GDM1 (cell line): ENCODE measurements at regions not wholly inside any gene's neighbourhood (a gene's known extent, or its start where the extent isn't known, plus 50 kb on each side); places are given as distances from the start of the nearest gene placed in this dataset.

Source experiments
- DNase-seq: peaks from one replicate; lab custom pipeline; 2025; lab: John Stamatoyannopoulos, UW

GRCh38 chr2:191559569-191559968 is 118.4 kb upstream of the NABP1 start:
- DNase-seq: no peak

- DNase-seq: no peak
Measured at GRCh38 chr2:191560411-191560980, 117.4 kb upstream of the NABP1 start.

- no peak for DNase-seq
Measured at GRCh38 chr2:191565120-191565519, 112.8 kb upstream of the NABP1 start.

- DNase-seq: peak; percentile 40
Measured at GRCh38 chr2:191565647-191566198, 112.2 kb upstream of the NABP1 start.

GRCh38 chr2:191566344-191566743 is 111.6 kb upstream of the NABP1 start:
- DNase-seq: peak; percentile 63

- no peak for DNase-seq
Measured at GRCh38 chr2:191567206-191567605, 110.7 kb upstream of the NABP1 start.

- no peak for DNase-seq
Measured at GRCh38 chr2:191569025-191569424, 108.9 kb upstream of the NABP1 start.

- peak; percentile 36 for DNase-seq
Measured at GRCh38 chr2:191571163-191571769, 106.7 kb upstream of the NABP1 start.

- no peak for DNase-seq
Measured at GRCh38 chr2:191572319-191572718, 105.6 kb upstream of the NABP1 start.

- no peak for DNase-seq
Measured at GRCh38 chr2:191573216-191573615, 104.7 kb upstream of the NABP1 start.

GRCh38 chr2:191574232-191574631 is 103.7 kb upstream of the NABP1 start:
- DNase-seq: no peak

GRCh38 chr2:191577605-191578004 is 100.3 kb upstream of the NABP1 start:
- no peak for DNase-seq

- no peak for DNase-seq
Measured at GRCh38 chr2:191578031-191578430, 99.9 kb upstream of the NABP1 start.

GRCh38 chr2:191580581-191580980 is 97.4 kb upstream of the NABP1 start:
- DNase-seq: no peak

- DNase-seq: no peak
Measured at GRCh38 chr2:191581003-191581402, 96.9 kb upstream of the NABP1 start.

- no peak for DNase-seq
Measured at GRCh38 chr2:191582355-191582754, 95.6 kb upstream of the NABP1 start.

GRCh38 chr2:191591025-191591424 is 86.9 kb upstream of the NABP1 start:
- no peak for DNase-seq

GRCh38 chr2:191593622-191594385 is 84.1 kb upstream of the NABP1 start:
- no peak for DNase-seq

GRCh38 chr2:191597186-191597751 is 80.7 kb upstream of the NABP1 start:
- no peak for DNase-seq

GRCh38 chr2:191598296-191598695 is 79.6 kb upstream of the NABP1 start:
- DNase-seq: no peak

GRCh38 chr2:191601060-191601459 is 76.9 kb upstream of the NABP1 start:
- DNase-seq: no peak

- no peak for DNase-seq
Measured at GRCh38 chr2:191604154-191604553, 73.8 kb upstream of the NABP1 start.

- DNase-seq: no peak
Measured at GRCh38 chr2:191607096-191607495, 70.8 kb upstream of the NABP1 start.
